HG03060 (cell line): ENCODE measurements at regions not wholly inside any gene's neighbourhood (a gene's known extent, or its start where the extent isn't known, plus 50 kb on each side); places are given as distances from the start of the nearest gene placed in this dataset.

ENCODE experiments used
- ATAC-seq: cut with Tn5 transposase; IDR thresholded peaks from one replicate; pipeline ENCODE4 v1.9.1; 2021; ENCODE audit warnings: low read depth, moderate number of reproducible peaks; ENCODE audit not compliant: unreplicated experiment

DNA sequence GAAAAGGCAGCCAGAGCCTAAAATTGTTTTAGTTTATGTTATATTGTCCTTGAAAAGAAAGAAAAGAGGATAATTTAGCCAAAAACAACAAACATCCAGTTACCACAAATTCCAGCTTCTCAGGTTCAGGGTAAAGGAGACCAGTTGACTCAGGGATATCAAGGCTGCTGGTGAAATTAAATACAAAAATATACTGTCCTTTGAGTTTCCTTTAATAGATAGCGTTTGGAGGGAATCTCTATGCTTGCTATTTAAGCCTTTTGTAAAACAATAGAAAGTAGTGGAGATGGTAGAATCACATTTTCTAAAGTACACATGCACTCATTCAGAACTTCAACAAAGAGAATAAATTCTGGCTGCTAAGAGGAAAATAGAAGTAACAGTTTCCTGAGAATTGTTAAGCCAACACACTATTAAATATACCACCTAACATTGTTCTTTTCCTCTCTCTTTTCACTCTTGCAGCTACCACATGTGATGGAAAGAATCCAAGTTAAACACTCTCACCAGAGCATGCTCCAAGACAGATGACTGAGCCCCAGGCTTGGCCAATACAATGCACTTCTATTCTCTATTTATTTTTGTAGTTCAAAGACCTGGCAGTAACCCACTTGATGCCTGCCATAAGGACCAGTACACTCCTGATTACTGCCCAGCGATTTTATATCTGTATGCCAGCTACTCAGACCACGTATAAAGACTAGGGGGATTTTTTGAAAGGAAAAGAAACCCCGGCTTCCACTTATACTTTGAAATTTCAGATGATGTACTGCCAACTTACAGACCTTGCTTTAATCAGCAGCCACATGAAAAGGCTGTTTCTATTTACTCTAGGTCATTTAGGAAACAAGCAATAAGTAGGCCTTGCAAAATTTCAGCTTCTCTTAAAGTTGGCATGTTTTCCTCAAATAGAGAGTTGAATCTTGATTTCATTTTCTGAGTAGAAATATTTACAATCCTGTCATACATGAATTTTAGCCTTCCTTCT, 756.9 kb downstream of the FAT4 start:
- no peak for ATAC-seq

DNA sequence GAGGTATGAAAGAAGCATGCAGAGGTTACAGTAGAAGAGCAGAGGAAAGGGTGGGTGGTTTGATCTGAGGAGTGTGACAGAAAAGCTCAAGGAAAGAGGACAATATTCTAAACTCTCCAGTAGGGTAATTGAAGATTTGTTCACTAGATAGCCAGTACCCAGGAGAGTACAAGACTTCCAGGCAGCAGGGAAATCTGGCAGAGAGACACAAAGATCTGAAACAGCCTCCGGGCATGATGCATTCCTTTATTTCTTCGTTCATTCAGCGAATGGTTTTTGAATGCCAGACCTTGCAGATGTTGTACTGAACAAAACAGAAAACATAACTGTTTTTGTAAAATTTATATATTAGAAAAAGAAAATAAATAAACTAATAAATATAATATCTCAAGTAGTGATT, 766.6 kb downstream of the FAT4 start:
- no peak for ATAC-seq

DNA sequence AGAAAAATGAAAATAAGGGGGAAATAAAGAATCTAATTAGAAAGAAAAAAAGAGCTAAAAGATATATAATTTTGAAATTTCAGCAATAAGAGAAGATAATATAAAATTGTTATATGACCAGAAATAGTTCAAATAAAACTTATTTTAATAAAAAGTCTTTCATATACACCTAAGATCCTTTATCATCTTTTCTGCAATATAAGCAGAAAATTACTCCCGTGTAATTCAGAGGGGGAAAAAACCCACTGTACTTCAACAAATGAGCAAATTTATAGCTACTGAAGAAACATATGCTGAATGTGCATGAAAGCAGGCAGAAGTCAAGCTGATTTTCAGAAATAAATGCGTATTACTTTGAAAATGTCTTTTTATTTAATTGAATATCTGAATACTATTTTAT, 771.3 kb downstream of the FAT4 start:
- no peak for ATAC-seq

DNA sequence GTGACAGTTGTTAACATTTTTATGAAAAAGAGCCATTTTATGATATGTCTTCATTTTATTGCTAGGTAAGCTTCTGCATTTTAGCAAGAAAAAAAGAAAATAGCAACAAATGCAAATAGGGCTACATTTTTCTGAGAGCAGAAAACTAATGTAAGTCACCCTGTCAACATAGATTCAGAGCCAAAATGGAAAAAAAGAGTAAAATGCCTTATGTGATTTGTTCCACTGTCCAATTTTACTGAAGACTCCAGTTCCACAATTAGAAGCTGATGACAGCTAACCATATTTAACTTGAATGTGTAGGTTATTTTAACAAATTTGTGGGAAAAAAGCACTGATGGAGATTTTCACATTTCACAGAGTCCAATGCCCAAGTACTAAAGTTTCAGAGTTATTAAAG, 772.3 kb downstream of the FAT4 start:
- no peak for ATAC-seq

DNA sequence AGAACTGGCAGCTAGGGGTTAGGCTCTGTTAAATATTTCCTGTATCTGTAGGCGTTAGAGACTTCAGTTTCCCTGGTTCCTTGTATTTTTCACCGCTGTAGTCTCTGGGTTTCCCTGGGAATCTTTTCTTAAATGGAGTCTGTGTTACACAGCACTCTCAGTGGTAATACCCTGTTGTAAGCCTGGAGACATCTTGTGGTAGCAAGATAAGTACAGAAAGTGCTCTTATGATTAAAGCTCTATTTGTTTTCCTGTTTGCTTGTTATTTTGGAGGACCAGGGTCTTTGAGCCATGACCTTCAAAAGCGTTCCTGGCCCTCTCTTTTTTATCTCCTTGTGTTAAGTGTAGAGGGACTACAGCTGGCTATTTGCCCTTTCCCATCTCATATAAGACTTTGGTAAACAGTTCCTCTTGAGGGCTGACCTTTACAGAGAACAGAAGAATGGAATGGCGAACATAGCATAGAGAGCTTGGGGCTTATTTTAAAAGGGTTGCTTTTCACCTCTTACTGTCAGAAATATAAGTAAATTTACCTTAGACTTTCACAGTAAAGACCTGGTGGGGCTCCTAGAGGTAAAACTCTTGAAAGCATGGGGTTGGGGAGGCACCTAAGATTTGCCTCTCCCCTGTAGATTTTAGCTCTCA, 782.5 kb downstream of the FAT4 start:
- no peak for ATAC-seq

DNA sequence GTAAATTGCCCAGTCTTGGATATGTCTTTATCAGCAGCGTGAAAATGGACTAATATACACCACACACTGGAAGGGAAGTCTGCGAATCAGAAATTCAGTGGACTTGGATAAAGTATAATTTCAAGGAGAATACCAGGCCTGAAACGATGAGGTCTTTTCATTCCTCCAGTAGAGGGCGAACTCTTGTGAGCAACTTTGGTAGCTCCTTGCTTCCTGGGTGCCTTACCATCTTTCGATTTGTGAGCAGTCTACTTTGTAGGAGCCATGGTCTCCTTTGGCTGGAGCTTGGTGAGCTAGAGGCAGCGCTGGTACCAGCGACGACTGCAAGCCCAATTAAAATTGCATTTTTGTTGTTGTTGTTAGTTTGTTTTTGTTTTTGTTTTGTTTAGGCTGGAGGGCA, 791.9 kb downstream of the FAT4 start:
- ATAC-seq, result no peak

DNA sequence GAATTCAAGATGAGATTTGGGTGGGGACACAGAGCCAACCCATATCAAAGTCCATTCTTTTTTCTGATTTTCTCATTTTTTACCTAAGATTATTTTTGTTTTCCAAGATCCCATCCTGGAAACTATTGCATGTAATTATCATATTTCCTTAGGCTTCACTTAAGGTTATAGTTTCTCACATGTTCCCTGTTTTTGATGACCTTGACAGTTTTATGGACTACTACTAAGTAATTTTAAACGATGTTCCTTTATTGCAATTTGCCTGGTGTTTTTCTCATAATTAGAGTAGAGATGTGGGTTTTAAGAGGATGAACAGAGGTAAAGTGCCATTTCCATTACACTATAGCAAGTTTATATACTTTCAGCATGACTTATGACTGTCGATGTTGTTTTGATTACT, 795.1 kb downstream of the FAT4 start:
- ATAC-seq, result no peak

DNA sequence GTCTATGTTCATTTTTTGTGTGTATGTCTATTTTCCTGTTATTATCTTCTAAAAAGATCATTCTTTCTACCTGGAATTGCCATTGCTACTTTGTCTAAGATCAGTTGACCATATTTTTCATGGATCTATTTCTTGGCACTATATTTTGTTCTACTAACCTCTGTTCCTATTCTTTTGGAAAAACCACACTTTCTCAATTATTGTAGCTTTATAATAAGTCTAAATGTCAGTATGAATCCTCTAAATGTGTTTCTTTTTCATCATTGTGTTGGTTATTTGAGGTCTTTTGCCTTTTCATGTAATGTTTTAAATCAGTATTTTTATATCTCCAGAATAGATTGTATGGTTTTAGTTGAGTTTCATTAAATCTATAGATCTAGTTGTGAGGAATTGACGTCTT, 798.3 kb downstream of the FAT4 start:
- ATAC-seq, result no peak

DNA sequence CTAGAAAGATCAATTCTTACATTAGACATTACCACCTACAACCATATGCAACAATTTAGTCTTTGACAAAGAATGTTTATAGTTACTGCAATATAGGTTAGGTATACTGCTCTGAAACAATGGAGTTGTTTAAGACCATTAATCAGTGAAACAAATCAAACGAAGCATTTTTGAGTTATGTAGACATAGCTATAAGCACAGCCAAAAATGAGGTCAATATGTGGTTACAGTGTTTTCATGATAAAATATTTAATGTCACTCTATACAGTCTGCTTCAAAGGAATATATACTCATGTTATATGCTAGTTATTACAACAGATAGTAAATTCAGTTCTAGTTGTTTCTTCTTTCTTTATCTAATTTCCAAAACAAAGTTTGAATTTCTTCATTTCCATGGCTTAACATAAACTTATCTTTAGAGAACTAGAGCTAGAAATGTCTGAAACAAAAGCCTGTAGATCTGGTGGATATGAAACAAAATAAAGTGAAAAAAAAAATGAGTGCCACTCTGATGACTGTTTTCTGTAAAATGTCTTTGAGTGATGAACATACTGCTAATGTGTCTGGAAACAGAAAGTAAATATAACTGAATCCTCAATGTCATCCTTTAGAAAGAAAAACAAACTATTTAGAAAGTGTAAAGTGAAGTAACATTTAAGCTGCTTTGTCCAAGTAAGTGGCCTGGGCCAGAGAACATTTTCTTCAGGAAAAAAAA, 809.0 kb downstream of the FAT4 start:
- no peak for ATAC-seq

DNA sequence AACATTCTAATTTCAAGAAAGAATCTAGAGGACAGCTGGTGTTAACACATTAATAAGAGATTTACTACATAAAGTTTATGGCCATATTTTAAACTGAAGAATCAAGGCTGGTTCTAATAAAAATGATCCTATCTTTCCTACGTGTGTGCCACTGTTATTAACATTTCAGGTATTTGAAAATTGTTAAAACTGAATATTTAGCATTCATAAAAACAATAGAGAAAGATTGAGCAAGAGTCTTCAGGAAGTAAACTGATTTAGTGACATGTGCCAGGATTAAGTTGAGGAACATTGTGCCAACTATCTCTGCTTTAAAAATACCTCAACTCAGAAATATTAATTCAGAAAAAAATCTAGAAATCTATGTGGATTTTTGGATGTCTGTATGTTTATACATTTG, 810.1 kb downstream of the FAT4 start:
- no peak for ATAC-seq

DNA sequence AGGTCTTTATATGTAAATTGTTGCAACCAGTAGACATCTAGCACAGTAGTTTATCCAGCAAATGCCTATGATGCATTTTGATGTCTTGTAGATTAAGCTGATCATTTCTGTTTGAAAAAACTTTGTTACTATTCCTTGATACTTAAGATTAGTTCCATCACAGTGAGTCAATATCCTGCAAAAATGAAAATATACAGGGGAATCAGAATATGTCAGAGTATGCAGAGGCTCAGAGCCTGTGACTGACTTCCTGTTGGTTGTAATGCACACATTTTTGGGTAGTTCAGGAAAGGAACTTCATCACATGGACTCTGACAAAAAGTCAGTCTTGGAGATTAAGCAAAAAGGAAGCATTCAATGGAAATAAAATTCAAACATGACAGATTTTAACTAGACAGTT, 815.5 kb downstream of the FAT4 start:
- no peak for ATAC-seq

DNA sequence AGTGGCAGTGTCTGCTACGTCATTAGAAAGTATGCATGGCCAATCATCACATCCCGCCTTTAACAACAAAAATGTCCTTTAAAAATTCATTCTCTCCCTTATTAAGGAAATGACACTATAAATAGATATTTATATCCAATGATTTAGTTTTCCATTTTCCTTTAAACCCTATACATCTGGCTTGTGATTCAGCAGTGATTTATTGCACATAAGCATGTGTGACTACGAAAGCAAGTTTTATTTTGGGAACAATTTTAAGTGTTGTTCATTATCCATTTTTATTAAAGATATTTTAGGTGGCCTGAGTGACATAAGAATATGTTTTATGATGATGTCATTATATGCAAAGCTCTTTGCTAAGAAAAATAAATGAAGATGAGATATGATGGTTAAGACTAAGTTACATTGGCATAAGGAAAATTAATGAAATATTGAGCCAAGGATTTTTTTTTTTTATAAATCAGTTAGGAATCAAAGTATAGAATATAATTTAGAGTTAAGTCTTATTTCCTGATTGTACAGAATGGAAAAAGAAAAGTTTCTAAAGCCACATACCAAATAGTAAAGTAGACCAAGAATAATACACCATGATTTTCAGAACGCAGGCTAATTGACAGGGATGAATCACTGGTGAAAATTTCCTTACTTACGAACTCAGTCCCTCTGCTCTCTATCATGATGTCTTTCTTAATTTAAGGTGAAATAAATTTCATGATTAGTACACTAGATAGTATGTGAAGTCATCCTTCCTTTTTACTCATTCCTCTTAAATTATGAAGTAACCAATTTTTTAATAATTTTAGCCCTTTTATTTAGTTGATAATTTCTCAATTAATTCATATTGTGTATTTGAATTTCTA, 822.4 kb downstream of the FAT4 start:
- ATAC-seq, result no peak

DNA sequence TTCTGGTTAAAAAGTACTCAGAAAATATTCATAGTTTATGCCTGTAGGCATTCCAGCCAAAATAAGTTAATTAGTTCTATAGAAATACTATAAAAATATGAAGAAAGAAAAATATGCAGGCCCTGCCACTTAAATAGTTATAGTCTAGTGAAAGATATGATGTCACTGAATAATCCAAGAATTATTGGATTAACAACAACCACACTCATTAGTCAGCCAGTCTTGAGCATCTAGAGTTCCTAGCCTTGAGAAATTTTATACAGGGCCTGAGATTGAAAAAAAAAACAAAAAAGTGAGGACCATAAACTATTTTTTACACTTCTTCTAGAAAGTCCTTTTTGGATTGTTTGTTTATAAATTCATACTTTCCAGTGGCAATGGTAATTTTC, 823.0 kb downstream of the FAT4 start:
- ATAC-seq, result no peak

DNA sequence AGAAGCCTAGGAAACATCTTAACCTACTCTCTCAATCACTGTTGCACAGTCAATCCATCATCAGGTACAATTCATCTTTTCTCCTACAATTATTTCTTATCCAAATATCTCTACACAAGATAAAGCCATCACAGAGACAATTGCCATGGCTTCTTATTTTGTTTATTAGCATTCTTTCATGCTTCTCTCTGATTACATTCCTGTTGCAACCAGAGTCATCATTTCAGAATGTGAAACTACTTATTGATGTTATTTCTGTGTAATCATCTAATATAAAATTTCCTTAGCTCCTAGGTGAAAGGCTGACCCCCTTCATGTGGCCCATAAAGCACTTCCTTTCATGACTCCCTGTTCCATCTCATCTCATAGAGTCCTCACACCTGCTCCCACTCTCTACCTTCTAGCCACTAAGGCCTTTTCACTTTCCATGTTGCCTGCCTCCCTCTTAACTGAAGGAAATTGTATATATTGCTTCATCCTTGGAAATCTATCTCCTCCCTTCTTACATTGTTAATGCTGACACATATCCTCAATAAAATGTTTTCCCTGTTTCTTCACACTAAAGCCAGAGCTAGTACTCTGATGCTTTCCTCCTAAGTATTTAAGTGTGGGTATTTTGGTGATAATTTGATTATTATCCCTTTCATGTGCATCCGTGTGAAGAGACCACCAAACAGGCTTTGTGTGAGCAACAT, 829.9 kb downstream of the FAT4 start:
- no peak for ATAC-seq

DNA sequence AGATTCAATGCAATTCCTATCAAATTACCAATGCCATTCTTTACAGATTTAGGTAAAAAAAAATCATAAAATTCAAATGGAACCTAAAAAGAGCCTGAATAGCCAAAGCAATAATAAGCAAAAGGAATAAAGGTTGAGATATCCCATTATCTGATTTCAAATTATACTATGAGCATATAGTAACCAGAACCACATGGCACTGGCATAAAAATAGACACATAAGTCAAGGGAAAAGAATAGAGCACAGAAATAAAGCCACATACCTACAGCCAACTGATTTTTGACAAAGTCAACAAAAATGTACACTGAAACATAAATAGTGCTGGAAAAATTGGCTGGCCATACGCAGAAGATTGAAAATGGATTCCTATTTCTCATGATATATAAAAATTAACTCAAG, 853.7 kb downstream of the FAT4 start:
- no peak for ATAC-seq

DNA sequence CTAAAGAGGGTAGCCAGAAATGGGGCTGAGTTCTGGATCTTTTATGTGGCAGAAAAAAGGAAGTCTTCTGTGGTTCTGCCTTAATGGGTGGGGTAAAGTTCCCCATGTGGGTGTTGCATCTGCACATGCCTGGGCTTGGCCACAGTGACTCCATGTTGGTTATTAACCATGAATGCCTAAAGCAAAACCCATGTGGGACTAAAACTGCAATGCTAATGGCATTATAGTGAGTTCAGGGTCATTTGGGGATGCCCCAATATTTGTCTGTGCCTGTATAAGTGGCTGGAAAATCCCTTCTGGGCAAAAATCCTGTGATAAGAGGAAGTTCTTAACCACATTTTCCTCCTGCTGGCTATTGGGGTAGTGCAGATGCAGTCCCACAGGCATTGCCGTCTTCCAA, 857.4 kb downstream of the FAT4 start:
- ATAC-seq, result no peak

DNA sequence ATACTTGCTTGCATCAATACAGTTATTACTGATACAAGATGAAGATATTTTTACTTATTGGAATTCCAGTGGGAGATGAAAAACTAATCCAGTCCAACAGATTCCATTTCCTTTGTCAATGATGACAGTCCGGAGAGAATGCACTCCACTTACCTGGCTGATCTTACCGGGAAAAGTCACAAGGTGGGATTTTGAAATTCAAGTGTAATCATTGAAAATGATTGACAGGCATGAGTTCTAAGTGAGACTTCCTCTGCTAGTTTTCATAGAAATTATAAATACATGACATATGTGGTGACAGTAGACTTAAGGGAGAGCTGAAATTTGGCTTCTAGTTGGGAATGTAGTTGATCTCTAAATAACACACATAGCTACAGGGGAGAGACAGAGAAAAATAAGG, 859.9 kb downstream of the FAT4 start:
- ATAC-seq, result no peak

DNA sequence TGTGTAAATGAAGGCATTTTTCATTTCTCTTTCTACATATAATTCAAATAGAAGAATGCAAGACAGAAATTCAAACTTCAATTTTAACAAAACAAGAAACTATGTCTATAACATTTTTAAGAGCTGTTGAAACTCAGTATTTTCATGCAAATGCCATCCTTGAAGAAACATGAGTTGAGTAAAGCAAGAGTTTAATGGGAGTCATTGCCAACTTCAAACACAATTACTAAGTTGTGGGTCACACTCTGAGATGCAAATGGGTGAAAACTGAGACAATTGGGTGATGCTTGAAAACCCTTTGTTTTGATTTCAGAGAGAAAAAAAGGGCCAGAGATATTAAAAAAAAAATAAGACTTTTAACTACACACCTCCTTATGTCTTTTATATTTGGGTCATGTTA, 865.9 kb downstream of the FAT4 start:
- ATAC-seq, result no peak

DNA sequence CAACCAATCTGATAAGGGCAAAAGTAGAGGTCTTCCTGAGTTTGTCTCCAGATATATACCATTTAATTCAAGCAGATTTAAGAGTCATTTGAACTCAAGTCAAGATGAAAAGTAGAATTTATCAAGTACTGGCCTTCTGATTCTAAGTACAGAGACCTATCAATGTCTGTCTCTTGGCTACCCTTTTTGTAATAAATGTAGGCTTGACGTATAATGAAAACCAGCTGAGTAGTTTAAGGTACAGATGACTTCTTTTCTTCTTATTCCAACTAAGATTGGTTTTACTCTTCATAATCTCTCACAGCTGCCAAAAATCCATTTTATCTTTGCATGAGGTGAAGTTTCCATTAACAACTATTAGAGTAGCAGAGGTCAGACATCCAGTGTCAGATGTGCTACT, 867.6 kb downstream of the FAT4 start:
- no peak for ATAC-seq

DNA sequence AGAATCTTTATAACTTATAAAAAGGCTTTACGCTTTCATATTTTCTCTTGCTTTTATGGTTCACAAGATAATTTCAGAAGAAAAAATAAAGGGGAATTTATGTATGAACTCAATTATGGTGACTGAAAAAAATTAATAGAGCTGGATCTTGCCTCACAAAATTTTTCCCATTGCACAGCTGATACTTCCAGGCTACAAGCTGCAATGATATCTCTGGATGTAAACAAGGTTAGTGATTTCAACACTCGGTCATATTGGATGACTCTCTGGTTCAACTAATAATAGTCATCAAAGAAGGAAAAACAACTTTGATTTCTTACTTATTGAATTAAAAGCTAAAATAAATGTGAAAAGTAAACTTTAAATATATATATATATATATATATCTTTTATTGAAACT, 868.0 kb downstream of the FAT4 start:
- ATAC-seq, result no peak
